Left lung (tissue), 4 donors: ENCODE measurements at regions not wholly inside any gene's neighbourhood (a gene's known extent, or its start where the extent isn't known, plus 50 kb on each side); places are given as distances from the start of the nearest gene placed in this dataset.

ENCODE experiments used
- ATAC-seq: fragments of 200-7000 bp; cut with Tn5 transposase; one replicate; pipeline ENCODE4 v1.9.1; 2020; ENCODE audit warnings: moderate library complexity
- DNase-seq, 4 donors: peaks; one replicate each; pipeline ENCODE4 v3.0.0-alpha.2; 2013 to 2020
- H3K27ac ChIP-seq, 2 donors: fragments of 200-600 bp; sonication (generic) in 1 of 2; one replicate each; pipeline versions ENCODE4 v1.5.0 to v1.8.0; 2020 to 2021
- H3K27me3 ChIP-seq, 2 donors: fragments of 200-600 bp; sonication (generic) in 1 of 2; one replicate each; pipeline versions ENCODE4 v1.5.0 to v1.8.0; 2020 to 2021
- H3K36me3 ChIP-seq, 2 donors: fragments of 200-600 bp; sonication (generic) in 1 of 2; one replicate each; pipeline versions ENCODE4 v1.5.0 to v1.8.0; 2020 to 2021
- H3K4me1 ChIP-seq, 2 donors: fragments of 200-600 bp; one replicate each; pipeline ENCODE4 v1.8.0; 2021
- H3K4me3 ChIP-seq, 2 donors: fragments of 200-600 bp; sonication (generic) in 1 of 2; one replicate each; pipeline versions ENCODE4 v1.5.0 to v1.8.0; 2020 to 2021; ENCODE audit warnings: mild to moderate bottlenecking in 1 of 2
- H3K9me3 ChIP-seq, 2 donors: fragments of 200-600 bp; sonication (generic) in 1 of 2; one replicate each; pipeline versions ENCODE4 v1.5.0 to v1.8.0; 2020 to 2021
- CTCF ChIP-seq, 2 donors: fragments of 200-600 bp; sonication (generic) in 1 of 2; IDR thresholded peaks; one replicate each; pipeline versions ENCODE4 v1.5.0 to v1.8.0; 2021; ENCODE audit warnings: antibody characterized with exemption in 2 of 2
- intact Hi-C, 2 donors: fragments of 100-400 bp; cut with DNase I; formaldehyde crosslinking; loops; one replicate each; pipeline versions ENCODE4 v1.11.2 to v1.14.2; 2022
- donor health status: DM: no; HTN: yes; CAD: no.
- donor health status: DM: no; HTN: no; CAD: no.

GRCh38 chr12:47417121-47417520 is 288.7 kb downstream of the RPAP3 start:
- Histone ChIP-seq H3K27me3 (no peaks in the 10 kb centered on the region), H3K9me3 (no peaks in the 10 kb centered on the region), H3K27ac (no peak overlapping the region), H3K4me1 (no peaks in the 10 kb centered on the region), H3K4me3 (no peak overlapping the region), H3K36me3 (no peaks in the 10 kb centered on the region)
- intact Hi-C loops, result no loop called here
- no peak for ATAC-seq
- no peak for DNase-seq
- TF ChIP-seq CTCF (IDR thresholded peaks at IDR 0.05), result no peak

- no peaks in the 10 kb centered on the region for H3K9me3 ChIP-seq
Measured at GRCh38 chr12:47415054-47415453, 290.8 kb downstream of the RPAP3 start.

GRCh38 chr12:47414511-47414910 is 291.3 kb downstream of the RPAP3 start:
- no peak for DNase-seq
- H3K4me3 ChIP-seq, result no peak overlapping the region
- no peak for ATAC-seq
- no peak overlapping the region for H3K27ac ChIP-seq
- no peaks in the 10 kb centered on the region for H3K27me3 ChIP-seq
- intact Hi-C loops, result no loop called here
- no peaks in the 10 kb centered on the region for H3K9me3 ChIP-seq
- no peaks in the 10 kb centered on the region for H3K36me3 ChIP-seq
- H3K4me1 ChIP-seq, result no peaks in the 10 kb centered on the region
- TF ChIP-seq CTCF (IDR thresholded peaks at IDR 0.05), result no peak

More at GRCh38 chr12:47415054-47415453, 290.8 kb downstream of the RPAP3 start:
- H3K36me3 ChIP-seq, result no peaks in the 10 kb centered on the region
- no peak for TF ChIP-seq CTCF (IDR thresholded peaks at IDR 0.05)
- no peak overlapping the region for H3K27ac ChIP-seq
- ATAC-seq (no peak), DNase-seq (no peak)
- no peak overlapping the region for H3K4me3 ChIP-seq
- no peaks in the 10 kb centered on the region for H3K4me1 ChIP-seq
- intact Hi-C loops, result no loop called here
- no peaks in the 10 kb centered on the region for H3K27me3 ChIP-seq

GRCh38 chr12:47413806-47414205 is 292.0 kb downstream of the RPAP3 start:
- TF ChIP-seq CTCF (IDR thresholded peaks at IDR 0.05), result no peak
- ATAC-seq, result no peak
- H3K36me3 ChIP-seq, result no peaks in the 10 kb centered on the region
- H3K4me3 ChIP-seq, result no peak overlapping the region
- no peak for DNase-seq
- H3K27ac ChIP-seq, result no peak overlapping the region
- H3K9me3 ChIP-seq, result no peaks in the 10 kb centered on the region
- no peaks in the 10 kb centered on the region for H3K27me3 ChIP-seq
- intact Hi-C loops, result no loop called here
- peaks cover 0 to under 1% of the 10 kb centered on the region in 2 donors for H3K4me1 ChIP-seq

GRCh38 chr12:47412601-47413236 is 293.1 kb downstream of the RPAP3 start:
- TF ChIP-seq CTCF (IDR thresholded peaks at IDR 0.05), result no peak
- H3K36me3 ChIP-seq, result no peaks in the 10 kb centered on the region
- no peak overlapping the region for H3K27ac ChIP-seq
- no peaks in the 10 kb centered on the region for H3K9me3 ChIP-seq
- intact Hi-C loops, result no loop called here
- no peak overlapping the region for H3K4me3 ChIP-seq
- ATAC-seq (no peak), DNase-seq (no peak)
- H3K4me1 ChIP-seq, result peaks cover 0 to 10% of the 10 kb centered on the region in 2 donors
- no peaks in the 10 kb centered on the region for H3K27me3 ChIP-seq
